HG03095 (cell line): ENCODE measurements at regions not wholly inside any gene's neighbourhood (a gene's known extent, or its start where the extent isn't known, plus 50 kb on each side); places are given as distances from the start of the nearest gene placed in this dataset.
"Not testable (repeated sequence)": the region's sequence is repeated elsewhere in the genome, so short reads cannot be mapped to it uniquely, and the experiment has no call there.

Experiments used
- ATAC-seq: cut with Tn5 transposase; IDR thresholded peaks from one replicate; pipeline ENCODE4 v1.9.1; 2021; ENCODE audit warnings: moderate library complexity; ENCODE audit not compliant: unreplicated experiment

- no peak for ATAC-seq
These were observed 578.8 kb downstream of the ANKRD50 start for GRCh38 chr4:124133753-124134152.

DNA sequence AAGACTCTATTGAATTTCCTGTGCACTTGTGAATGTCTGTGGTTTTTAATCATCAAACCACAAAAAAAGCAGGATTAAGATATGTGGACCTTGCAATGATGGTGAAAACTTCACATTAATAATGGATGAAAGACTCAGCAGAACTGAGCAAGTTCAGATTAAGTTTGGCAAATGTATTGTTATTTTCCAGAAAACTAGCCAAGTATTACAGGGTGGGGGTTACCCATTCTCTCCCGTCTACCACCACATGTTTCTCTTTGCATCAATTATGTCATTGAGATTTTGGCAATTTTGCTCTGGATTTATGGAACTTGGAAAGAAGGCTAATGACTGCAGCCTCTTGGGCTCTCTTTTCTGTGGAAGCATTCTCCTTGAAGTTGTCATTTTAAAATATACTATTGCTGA, 577.1 kb downstream of the ANKRD50 start:
- ATAC-seq, result no peak

- no peak for ATAC-seq
These were observed 573.5 kb downstream of the ANKRD50 start for GRCh38 chr4:124139044-124139443.

- no peak for ATAC-seq
These were observed 568.9 kb downstream of the ANKRD50 start for GRCh38 chr4:124143632-124144031.

DNA sequence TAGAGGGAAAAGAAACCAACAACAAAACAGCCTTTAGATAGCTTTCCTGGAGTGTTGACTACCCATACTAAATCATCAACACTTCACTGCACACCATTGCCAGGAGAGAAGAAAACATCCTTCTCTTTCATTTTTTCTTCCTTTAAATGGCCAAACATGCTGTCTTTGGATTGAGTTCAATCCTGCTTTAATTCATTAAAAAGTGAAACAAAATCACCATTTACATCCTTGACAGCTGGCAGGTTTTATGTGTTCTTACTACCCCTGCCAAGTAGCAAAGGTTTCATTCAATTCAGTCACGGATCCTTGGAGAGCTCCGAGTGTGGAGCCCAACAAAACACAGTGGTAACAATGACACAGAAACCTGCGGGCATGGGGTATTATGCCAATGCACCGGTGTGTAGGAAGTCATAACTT, 568.3 kb downstream of the ANKRD50 start:
- ATAC-seq, result no peak

GRCh38 chr4:124146068-124146467, 566.5 kb downstream of the ANKRD50 start:
- ATAC-seq, result no peak

DNA sequence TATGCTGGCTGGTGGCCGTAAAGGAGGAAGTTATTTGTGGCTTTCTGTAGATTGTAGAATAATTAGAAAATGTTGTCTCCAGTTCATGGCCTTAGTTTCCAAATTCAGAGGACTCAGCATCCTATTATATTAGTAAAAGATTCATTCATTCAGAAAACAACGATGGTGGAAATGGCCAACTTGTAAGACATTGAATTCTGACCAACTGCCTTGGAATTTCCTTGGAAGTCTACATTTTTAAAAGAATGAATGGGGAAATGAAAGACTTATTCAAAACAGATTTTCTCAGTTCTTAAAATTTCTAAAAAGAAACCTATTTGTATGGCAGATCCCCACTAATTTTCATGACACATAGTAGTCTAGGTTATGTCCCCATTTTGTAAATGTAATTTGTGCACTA, 561.5 kb downstream of the ANKRD50 start:
- ATAC-seq, result no peak

DNA sequence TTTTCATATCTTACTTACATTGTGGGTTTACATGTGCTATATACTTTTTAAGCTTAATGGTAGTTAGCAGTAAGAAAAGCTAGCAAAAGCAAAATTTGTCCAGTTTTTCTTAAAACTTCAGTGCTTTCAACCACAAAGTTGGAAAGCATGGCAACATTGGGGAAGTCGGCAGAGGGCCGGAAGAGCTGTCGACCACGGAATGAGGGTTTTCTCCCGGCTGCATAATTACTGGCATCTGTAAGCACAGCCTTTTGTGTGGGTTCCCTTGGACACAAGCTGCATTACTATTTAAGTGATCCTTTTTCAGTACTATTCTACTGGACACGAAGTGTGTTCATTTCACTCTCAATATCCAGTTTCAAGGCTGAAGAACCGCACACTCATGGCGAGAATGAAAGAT, 560.4 kb downstream of the ANKRD50 start:
- ATAC-seq, result no peak

DNA sequence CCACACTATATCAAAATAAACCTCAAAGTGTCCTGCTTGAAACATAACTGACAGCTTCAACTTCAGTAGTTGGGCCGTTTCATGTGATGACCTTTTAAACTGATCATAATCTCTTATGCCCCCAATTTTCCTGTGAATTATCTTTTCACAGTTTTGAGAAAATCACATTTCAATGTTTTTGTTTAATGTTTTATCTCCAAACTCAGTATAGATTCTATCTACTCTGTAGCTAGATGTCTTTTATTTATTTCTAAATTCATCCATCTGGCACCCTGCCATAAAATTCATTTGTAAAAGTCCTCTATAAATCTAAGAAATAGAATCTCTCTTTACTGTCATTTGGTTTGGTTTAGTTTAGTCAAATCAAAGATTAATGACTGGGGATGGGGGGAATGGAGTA, 557.3 kb downstream of the ANKRD50 start:
- ATAC-seq, result no peak

DNA sequence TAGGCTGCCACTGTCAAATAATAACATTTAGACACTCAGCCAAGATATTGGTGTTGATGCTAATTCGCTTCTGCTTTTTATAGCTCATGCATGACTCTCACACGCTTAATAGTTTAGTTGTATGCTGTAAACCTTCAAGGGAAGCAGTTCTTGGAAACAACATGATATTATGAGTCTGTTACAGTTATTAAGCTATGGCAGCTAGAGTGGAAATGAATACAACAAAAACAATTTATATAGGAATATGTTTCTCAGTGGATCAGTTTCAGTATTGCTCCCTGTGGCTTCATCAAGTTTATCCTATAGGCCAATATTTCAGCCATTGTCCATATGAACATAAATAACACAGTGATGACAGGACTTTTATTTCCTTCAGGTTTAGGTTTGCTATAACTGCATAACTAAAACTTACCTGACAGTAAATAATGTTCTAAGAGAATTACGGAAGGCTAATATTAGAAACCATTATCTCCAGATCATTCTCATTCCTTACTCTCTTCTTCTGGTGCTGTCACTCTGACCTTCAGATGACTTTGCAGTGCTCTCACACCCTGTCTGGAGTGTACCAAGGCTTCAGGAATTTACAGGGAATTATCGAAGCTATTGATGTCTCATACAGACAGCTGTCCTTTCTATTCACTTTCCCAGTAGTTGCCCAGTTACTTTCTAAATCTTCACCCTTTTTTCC, 555.0 kb downstream of the ANKRD50 start:
- no peak for ATAC-seq

DNA sequence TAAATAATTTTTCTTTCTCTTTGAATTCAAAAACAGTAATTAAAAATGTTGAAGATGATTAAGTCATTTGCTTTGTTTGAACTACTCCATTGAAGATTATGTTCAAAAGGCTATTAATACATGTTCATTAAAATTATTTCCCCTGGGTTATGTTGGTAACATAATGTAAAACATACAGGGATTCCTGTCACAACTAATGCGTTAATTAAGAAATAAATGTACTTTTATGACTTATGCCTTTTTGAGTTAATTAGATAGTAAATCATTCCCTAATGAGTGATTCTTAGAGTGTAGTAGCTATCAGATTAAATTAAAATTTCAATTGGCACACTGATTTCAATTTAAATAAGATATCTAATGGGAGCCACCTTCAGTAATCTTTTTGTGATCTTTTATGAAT, 549.1 kb downstream of the ANKRD50 start:
- ATAC-seq, result no peak

DNA sequence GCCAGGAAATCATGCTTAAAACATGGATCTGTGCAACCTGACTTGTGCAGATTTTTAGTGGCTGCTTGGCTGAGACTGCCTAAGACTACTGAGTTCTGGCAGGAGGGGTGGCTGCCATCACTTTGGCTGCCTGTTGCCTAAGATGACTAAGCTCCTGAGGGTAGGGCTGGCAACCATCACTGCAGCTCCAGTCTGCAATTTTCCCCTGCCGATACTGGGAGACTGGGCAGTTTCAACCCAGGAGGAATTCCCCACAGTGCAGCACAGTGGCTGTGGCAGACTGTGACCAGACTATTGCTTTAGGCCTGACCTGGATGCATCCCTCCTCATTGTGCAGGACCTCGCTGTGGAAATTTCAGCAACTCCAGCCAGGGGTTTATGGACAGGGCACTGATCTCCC, 544.9 kb downstream of the ANKRD50 start:
- no peak for ATAC-seq

DNA sequence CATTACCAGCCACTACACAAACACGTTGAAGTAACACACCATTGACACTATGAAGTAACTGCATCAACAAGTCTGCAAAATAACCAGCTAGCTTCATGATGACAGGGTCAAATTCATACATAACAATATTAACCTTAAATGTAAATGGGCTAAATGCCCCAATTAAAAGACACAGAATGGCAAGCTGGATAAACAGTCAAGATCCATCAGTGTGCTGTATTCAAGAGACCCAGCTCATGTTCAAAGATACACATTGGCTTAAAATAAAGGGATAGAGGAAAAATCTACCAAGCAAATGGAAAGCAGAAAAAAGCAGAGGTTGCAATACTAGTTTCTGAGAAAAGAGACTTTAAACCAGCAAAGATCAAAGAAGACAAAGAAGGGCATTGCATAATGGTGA, 543.0 kb downstream of the ANKRD50 start:
- ATAC-seq, result not testable (repeated sequence)

DNA sequence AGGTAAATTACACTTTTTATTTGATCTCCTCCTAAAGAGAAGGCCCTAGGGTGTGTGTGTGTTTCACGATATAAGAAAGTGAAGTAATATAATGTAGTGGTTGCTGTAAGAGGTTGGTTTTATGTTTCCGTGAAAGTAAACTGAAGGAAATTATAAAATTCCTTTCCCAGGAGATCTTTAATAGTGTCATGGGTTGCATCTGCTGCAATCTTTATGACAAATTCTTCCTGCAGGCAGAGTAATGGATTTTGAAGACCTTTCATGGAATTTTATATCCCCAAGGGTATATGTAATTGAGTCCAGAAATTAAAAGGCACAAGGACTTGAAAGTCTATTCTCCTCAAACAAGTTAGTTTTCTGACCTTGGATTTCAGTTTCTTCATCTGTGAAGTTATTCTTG, 538.6 kb downstream of the ANKRD50 start:
- ATAC-seq, result no peak

DNA sequence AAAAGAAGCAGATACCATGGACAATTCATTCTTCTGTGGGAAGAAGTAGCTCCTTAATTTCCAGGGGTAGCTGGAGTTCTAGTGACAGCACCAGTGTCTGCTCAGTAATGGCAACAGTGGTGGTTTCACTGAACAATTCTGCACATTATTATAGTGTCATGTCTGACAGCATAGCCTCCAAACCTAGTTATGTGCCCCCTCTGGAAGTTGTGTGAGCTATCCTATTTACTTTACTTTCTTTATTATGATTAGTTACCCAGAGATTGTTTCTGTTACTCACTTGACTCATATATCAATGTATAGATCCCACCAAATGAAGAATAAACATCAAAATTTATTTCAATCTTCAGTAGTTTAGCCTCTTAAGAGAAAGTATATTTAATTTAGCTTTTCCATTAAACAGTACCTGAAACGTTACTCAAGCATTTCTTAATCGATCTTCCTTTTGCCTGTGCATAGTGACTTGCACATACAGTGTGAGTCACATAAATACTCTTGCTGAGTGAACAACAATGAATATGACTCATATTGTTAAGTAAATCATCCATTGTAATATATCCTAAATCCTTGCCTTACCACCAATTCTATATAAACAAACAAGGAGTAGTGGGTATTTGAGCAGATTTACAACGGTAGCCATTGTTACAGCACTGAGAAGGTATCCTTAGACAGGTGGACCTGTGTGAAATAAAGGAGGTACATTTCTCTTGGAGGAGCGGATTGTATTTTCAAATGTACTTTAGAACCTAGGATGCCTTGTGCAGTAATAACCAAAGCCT, 534.7 kb downstream of the ANKRD50 start:
- no peak for ATAC-seq

- ATAC-seq, result no peak
These were observed 534.0 kb downstream of the ANKRD50 start for GRCh38 chr4:124178449-124179021.

DNA sequence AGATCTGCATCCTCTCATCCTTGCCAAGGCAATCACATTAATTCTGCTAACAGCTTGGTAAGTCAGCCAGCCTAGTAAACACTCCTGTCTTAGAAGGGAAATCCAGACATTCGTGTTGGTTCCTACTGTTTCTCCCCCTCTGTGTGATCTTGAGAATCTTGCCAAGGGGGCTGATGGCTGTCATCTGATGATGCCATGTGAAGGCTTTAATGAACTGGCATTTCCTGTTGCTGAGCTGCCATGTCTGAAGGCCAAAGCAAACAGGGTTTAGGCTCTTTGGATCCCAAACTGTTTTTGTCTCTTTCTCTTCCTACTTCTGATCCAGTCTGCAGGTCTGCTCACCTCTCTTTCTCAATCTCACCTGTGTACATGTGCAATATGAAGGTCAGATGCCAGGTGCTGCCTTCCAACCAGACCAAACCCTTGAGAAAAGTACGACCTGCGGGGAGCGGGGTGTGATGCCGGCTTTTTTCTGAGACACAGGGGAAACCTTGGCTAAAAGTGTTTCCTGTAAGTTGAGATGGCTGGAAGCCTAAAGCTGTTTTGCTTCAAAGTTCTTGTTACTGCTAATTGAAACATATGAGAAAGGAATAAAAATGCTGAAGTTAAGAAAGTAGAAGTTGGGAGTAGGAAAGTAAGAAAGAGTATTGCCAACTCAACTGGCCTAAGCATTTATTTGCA, 532.9 kb downstream of the ANKRD50 start:
- no peak for ATAC-seq

DNA sequence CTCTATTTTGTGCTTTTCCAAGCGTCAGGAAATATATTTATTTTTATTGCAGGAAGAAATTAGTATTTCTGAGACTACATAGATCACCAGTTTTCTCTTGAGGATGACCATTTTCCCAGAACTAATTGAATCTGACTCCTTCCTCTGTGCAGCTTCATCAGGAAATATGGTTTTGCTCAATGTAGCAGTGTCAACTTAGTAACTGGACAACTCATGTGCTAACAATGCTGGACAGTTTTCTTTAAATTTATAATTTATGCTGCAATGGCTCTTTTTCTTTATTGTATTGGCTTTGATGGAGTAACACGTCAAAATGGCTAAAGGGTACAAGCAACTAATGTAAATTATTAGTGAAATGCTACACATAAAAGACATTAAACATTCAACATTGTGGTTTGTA, 531.5 kb downstream of the ANKRD50 start:
- ATAC-seq, result no peak

- ATAC-seq, result no peak
These were observed 529.3 kb downstream of the ANKRD50 start for GRCh38 chr4:124183231-124183630.

- ATAC-seq, result no peak
These were observed 528.6 kb downstream of the ANKRD50 start for GRCh38 chr4:124183926-124184325.

- no peak for ATAC-seq
These were observed 527.7 kb downstream of the ANKRD50 start for GRCh38 chr4:124184792-124185191.

DNA sequence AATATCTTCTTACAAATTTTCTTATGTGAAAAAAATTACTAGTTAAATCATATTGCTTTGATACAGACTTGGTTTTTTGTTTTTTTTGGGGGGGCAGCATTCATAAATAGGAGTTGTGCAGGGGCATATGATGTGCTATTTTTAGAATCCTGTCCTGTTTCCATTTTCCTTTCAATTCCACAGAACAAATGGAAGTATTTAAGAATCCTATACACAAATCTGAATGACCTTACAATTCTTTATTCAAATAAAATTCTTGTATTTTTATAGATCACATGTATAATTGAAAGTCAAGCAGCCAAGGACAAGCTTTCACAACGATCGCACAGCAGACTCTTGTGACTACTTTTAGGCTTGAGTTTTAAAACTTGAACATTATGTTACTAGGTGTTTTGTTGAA, 523.9 kb downstream of the ANKRD50 start:
- no peak for ATAC-seq
